ENCODE measurements at regions not wholly inside any gene's neighbourhood (a gene's known extent, or its start where the extent isn't known, plus 50 kb on each side); places are given as distances from the start of the nearest gene placed in this dataset.
"Not testable (repeated sequence)": the region's sequence is repeated elsewhere in the genome, so short reads cannot be mapped to it uniquely, and the experiment has no call there.

- Histone ChIP-seq H3K27ac (no peak overlapping the region), H3K4me1 (ENCODE audit: control insufficient read depth in 1 of 2, insufficient read depth in 1 of 2, low read depth in 1 of 2, low read length in 1 of 2) (peaks cover 16 to 25% of the 10 kb centered on the region in 2 experiments), H3K36me3 (no peaks in the 10 kb centered on the region)
Observed at GRCh38 chr2:215790523-215791421, 222.6 kb downstream of the MREG start.

GRCh38 chr2:215787565-215788178 is 225.7 kb downstream of the MREG start:
- H3K4me1 ChIP-seq (ENCODE audit: control insufficient read depth in 1 of 2, insufficient read depth in 1 of 2, low read depth in 1 of 2, low read length in 1 of 2): peaks cover 8 to 15% of the 10 kb centered on the region in 2 experiments
- H3K9me3 ChIP-seq: no peaks in the 10 kb centered on the region
- no peak overlapping the region for H3K27ac ChIP-seq
- TF ChIP-seq CTCF (IDR thresholded peaks at IDR 0.05): no peak
- no peak overlapping the region for H3K4me3 ChIP-seq (ENCODE audit: low read depth in 1 of 2, low read length in 1 of 2)
- no peaks in the 10 kb centered on the region for H3K36me3 ChIP-seq
- peaks cover 10% of the 10 kb centered on the region for H3K27me3 ChIP-seq

More at GRCh38 chr2:215790523-215791421, 222.6 kb downstream of the MREG start:
- no peak for TF ChIP-seq CTCF (IDR thresholded peaks at IDR 0.05)
- Histone ChIP-seq H3K27me3 (peaks cover 11% of the 10 kb centered on the region), H3K9me3 (no peaks in the 10 kb centered on the region), H3K4me3 (ENCODE audit: low read depth in 1 of 2, low read length in 1 of 2) (no peak overlapping the region)

GRCh38 chr2:215787025-215787424 is 226.3 kb downstream of the MREG start:
- no peak for TF ChIP-seq CTCF (IDR thresholded peaks at IDR 0.05)
- Histone ChIP-seq H3K36me3 (no peaks in the 10 kb centered on the region), H3K4me1 (ENCODE audit: control insufficient read depth in 1 of 2, insufficient read depth in 1 of 2, low read depth in 1 of 2, low read length in 1 of 2) (peaks cover 8 to 15% of the 10 kb centered on the region in 2 experiments), H3K27me3 (peaks cover 10% of the 10 kb centered on the region), H3K4me3 (ENCODE audit: low read depth in 1 of 2, low read length in 1 of 2) (no peak overlapping the region), H3K27ac (no peak overlapping the region), H3K9me3 (no peaks in the 10 kb centered on the region)

GRCh38 chr2:215784371-215784783 is 229.0 kb downstream of the MREG start:
- Histone ChIP-seq H3K27me3 (peaks cover 23% of the 10 kb centered on the region), H3K4me1 (ENCODE audit: control insufficient read depth in 1 of 2, insufficient read depth in 1 of 2, low read depth in 1 of 2, low read length in 1 of 2) (no peaks in the 10 kb centered on the region), H3K36me3 (no peaks in the 10 kb centered on the region), H3K4me3 (ENCODE audit: low read depth in 1 of 2, low read length in 1 of 2) (no peak overlapping the region), H3K27ac (no peak overlapping the region), H3K9me3 (no peaks in the 10 kb centered on the region)
- TF ChIP-seq CTCF (IDR thresholded peaks at IDR 0.05): no peak

GRCh38 chr2:215783640-215784039 is 229.7 kb downstream of the MREG start:
- H3K4me3 ChIP-seq (ENCODE audit: low read depth in 1 of 2, low read length in 1 of 2); H3K4me1 ChIP-seq (ENCODE audit: control insufficient read depth in 1 of 2, insufficient read depth in 1 of 2, low read depth in 1 of 2, low read length in 1 of 2); H3K27ac ChIP-seq; H3K9me3 ChIP-seq; H3K36me3 ChIP-seq: not testable (repeated sequence)
- H3K27me3 ChIP-seq: peaks cover 23% of the 10 kb centered on the region

- Histone ChIP-seq H3K4me1 (ENCODE audit: control insufficient read depth in 1 of 2, insufficient read depth in 1 of 2, low read depth in 1 of 2, low read length in 1 of 2) (no peaks in the 10 kb centered on the region), H3K27ac (no peak overlapping the region), H3K27me3 (peaks cover 23% of the 10 kb centered on the region), H3K9me3 (no peaks in the 10 kb centered on the region), H3K36me3 (no peaks in the 10 kb centered on the region), H3K4me3 (ENCODE audit: low read depth in 1 of 2, low read length in 1 of 2) (no peak overlapping the region)
- TF ChIP-seq CTCF (IDR thresholded peaks at IDR 0.05): no peak
Observed at GRCh38 chr2:215782965-215783364, 230.4 kb downstream of the MREG start.
